H1 (cell line): ENCODE measurements at regions not wholly inside any gene's neighbourhood (a gene's known extent, or its start where the extent isn't known, plus 50 kb on each side); places are given as distances from the start of the nearest gene placed in this dataset.

Experiments used
- CTCF ChIA-PET: fragments of 300-600 bp; sonication (Branson Sonifier 250); formaldehyde crosslinking; loops from one replicate; lab custom pipeline; 2021; ENCODE audit not compliant: partially characterized antibody; lab: Charles Lee
- POLR2A ChIA-PET: fragments of 300-600 bp; sonication (Branson Sonifier 250); formaldehyde crosslinking; loops from one replicate; lab custom pipeline; 2021; ENCODE audit warnings: inconsistent platforms; ENCODE audit not compliant: partially characterized antibody; lab: Charles Lee
- DNase-seq, 2 experiments: peaks; one replicate each; pipeline versions ENCODE4 v3.0.0 to v3.0.0-alpha.2; 2010 to 2022; ENCODE audit warnings: low spot score in 2 of 2, low read depth in 1 of 2, mixed read lengths in 1 of 2
- FAIRE-seq: peaks from 2 replicates; lab custom pipeline; 2011; peaks lifted over from hg19 to GRCh38; lab: Jason Lieb, UNC
- H2AFZ ChIP-seq: 2 replicates; pipeline ENCODE4 v1.8.1; 2012; ENCODE audit warnings: low read length, inconsistent platforms
- H2AK5ac ChIP-seq: 2 replicates; pipeline ENCODE4 v1.6.1; 2013; ENCODE audit warnings: low read depth, low read length
- H2BK120ac ChIP-seq: replicated peaks from 2 replicates; pipeline ENCODE3; 2013; ENCODE audit warnings: low read depth, low read length, inconsistent platforms
- H2BK12ac ChIP-seq: 2 replicates; pipeline ENCODE4 v1.6.1; 2013; ENCODE audit warnings: low read depth, low read length
- H2BK15ac ChIP-seq: 2 replicates; pipeline ENCODE4 v1.6.1; 2013; ENCODE audit warnings: low read length
- H2BK20ac ChIP-seq: 2 replicates; pipeline ENCODE4 v1.6.1; 2013; ENCODE audit warnings: low read length
- H2BK5ac ChIP-seq: 2 replicates; pipeline ENCODE4 v1.6.1; 2013; ENCODE audit warnings: low read depth, low read length
- H3K14ac ChIP-seq: 2 replicates; pipeline ENCODE4 v1.6.1; 2013; ENCODE audit warnings: inconsistent platforms; ENCODE audit not compliant: insufficient read length
- H3K18ac ChIP-seq: 2 replicates; pipeline ENCODE4 v1.6.1; 2013; ENCODE audit warnings: low read length; ENCODE audit errors: extremely low read depth
- H3K23ac ChIP-seq: 2 replicates; pipeline ENCODE4 v1.6.1; 2013; ENCODE audit warnings: inconsistent platforms; ENCODE audit not compliant: insufficient read length
- H3K23me2 ChIP-seq: 2 replicates; pipeline ENCODE4 v1.6.1; 2013; ENCODE audit warnings: low read depth, low read length
- H3K27ac ChIP-seq: 2 replicates; pipeline ENCODE4 v1.6.1; 2011; ENCODE audit warnings: low read depth, low read length, inconsistent platforms
- H3K27me3 ChIP-seq, 4 experiments: replicated peaks in 1 of 4; 1 replicate in 1 of 4; 2 replicates in 3 of 4; pipeline versions ENCODE4 v1.6.1 to v1.8.1; 2011 to 2013; ENCODE audit warnings: low read length in 3 of 4, mild to moderate bottlenecking in 3 of 4, inconsistent platforms in 2 of 4, mixed read lengths in 2 of 4, moderate library complexity in 1 of 4; ENCODE audit not compliant: control insufficient read depth in 3 of 4, insufficient read depth in 3 of 4; ENCODE audit errors: extremely low read depth in 1 of 4
- H3K36me3 ChIP-seq, 4 experiments: 2 replicates each; pipeline versions ENCODE4 v1.6.1 to v1.8.1; 2011 to 2013; ENCODE audit warnings: mild to moderate bottlenecking in 4 of 4, low read length in 3 of 4, moderate library complexity in 2 of 4, control low read depth in 1 of 4, inconsistent platforms in 1 of 4; ENCODE audit not compliant: insufficient read depth in 4 of 4, control insufficient read depth in 2 of 4
- H3K4ac ChIP-seq: replicated peaks from 2 replicates; pipeline ENCODE3; 2013; ENCODE audit warnings: low read length, low read depth, mixed read lengths, inconsistent platforms; ENCODE audit not compliant: insufficient read length
- H3K4me1 ChIP-seq, 4 experiments: replicated peaks in 1 of 4; 1 replicate in 1 of 4; 2 replicates in 3 of 4; pipeline versions ENCODE4 v1.6.1 to v1.8.1; 2011 to 2013; ENCODE audit warnings: low read length in 3 of 4, inconsistent platforms in 2 of 4, mixed read lengths in 1 of 4; ENCODE audit not compliant: insufficient read depth in 4 of 4, control insufficient read depth in 3 of 4
- H3K4me2 ChIP-seq, 2 experiments: 2 replicates each; pipeline versions ENCODE4 v1.6.1 to v1.8.1; 2011 to 2013; ENCODE audit warnings: low read depth in 2 of 2, low read length in 2 of 2, control low read depth in 1 of 2, inconsistent platforms in 1 of 2, mild to moderate bottlenecking in 1 of 2; ENCODE audit not compliant: insufficient read depth in 1 of 2
- H3K4me3 ChIP-seq, 4 experiments: fragments of 200-600, 300-600 bp in 1 of 4; sonication (generic), shearing (Covaris generic), sonication (Bioruptor Twin) in 1 of 4; 2 replicates each; pipeline versions ENCODE4 v1.5.1 to v1.8.1; 2011 to 2016; ENCODE audit warnings: low read length in 4 of 4, low read depth in 3 of 4, control low read depth in 2 of 4, inconsistent platforms in 2 of 4, mild to moderate bottlenecking in 2 of 4, mixed read lengths in 1 of 4, moderate library complexity in 1 of 4; ENCODE audit not compliant: insufficient read depth in 2 of 4; ENCODE audit errors: extremely low read depth in 1 of 4
- H3K56ac ChIP-seq: replicated peaks from 2 replicates; pipeline ENCODE3; 2013; ENCODE audit warnings: low read depth, mild to moderate bottlenecking, mixed read lengths, low read length, inconsistent platforms; ENCODE audit not compliant: insufficient read length
- H3K79me1 ChIP-seq: 2 replicates; pipeline ENCODE4 v1.6.1; 2013; ENCODE audit warnings: low read depth, low read length, control low read depth
- H3K79me2 ChIP-seq, 2 experiments: 2 replicates each; pipeline versions ENCODE4 v1.6.1 to v1.8.1; 2012 to 2013; ENCODE audit warnings: low read length in 2 of 2, mild to moderate bottlenecking in 2 of 2, inconsistent platforms in 1 of 2; ENCODE audit not compliant: insufficient read depth in 2 of 2, control insufficient read depth in 1 of 2
- H3K9ac ChIP-seq, 4 experiments: replicated peaks in 1 of 4; 1 replicate in 1 of 4; 2 replicates in 3 of 4; pipeline versions ENCODE4 v1.6.1 to v1.8.1; 2011 to 2013; ENCODE audit warnings: low read depth in 3 of 4, low read length in 3 of 4, control low read depth in 2 of 4, mild to moderate bottlenecking in 2 of 4, moderate library complexity in 2 of 4, inconsistent platforms in 1 of 4; ENCODE audit errors: extremely low read depth in 1 of 4
- H3K9me3 ChIP-seq, 2 experiments: 2 replicates each; pipeline versions ENCODE4 v1.6.1 to v1.8.1; 2012 to 2013; ENCODE audit warnings: mild to moderate bottlenecking in 2 of 2, moderate library complexity in 2 of 2, control low read depth in 1 of 2, inconsistent platforms in 1 of 2, low read depth in 1 of 2, low read length in 1 of 2, mixed read lengths in 1 of 2; ENCODE audit not compliant: insufficient read depth in 2 of 2
- H4K20me1 ChIP-seq, 2 experiments: replicated peaks in 1 of 2; 2 replicates each; pipeline versions ENCODE3 to v1.8.1; 2011 to 2013; ENCODE audit warnings: inconsistent platforms in 2 of 2, low read length in 2 of 2, mild to moderate bottlenecking in 1 of 2; ENCODE audit not compliant: insufficient read depth in 2 of 2, control insufficient read depth in 1 of 2
- H4K5ac ChIP-seq: 2 replicates; pipeline ENCODE4 v1.6.1; 2013; ENCODE audit warnings: low read length, low read depth, mixed read lengths, inconsistent platforms; ENCODE audit not compliant: insufficient read length
- H4K8ac ChIP-seq: 2 replicates; pipeline ENCODE4 v1.8.0; 2013; ENCODE audit warnings: mild to moderate bottlenecking, moderate library complexity, low read length, inconsistent platforms; ENCODE audit not compliant: insufficient read depth; ENCODE audit errors: extremely low read depth
- H4K91ac ChIP-seq: replicated peaks from 2 replicates; pipeline ENCODE3; 2013; ENCODE audit warnings: low read length, mixed read lengths, inconsistent platforms; ENCODE audit not compliant: insufficient read length
- CHD2 ChIP-seq: IDR thresholded peaks from 2 replicates; pipeline ENCODE4 v1.6.1; 2012; ENCODE audit warnings: low read length, improper control_type of control experiment
- CREB1 ChIP-seq: IDR thresholded peaks from 2 replicates; pipeline ENCODE4 v1.6.1; 2012; ENCODE audit warnings: inconsistent platforms
- CTBP2 ChIP-seq: IDR thresholded peaks from 2 replicates; pipeline ENCODE4 v1.7.0; 2011; ENCODE audit warnings: borderline replicate concordance, mild to moderate bottlenecking, moderate library complexity, mixed read lengths, low read length; ENCODE audit not compliant: insufficient read depth, insufficient read length
- EP300 ChIP-seq, 2 experiments: IDR thresholded peaks; 1 replicate in 1 of 2; 2 replicates in 1 of 2; pipeline ENCODE4 v1.6.1; 2011 to 2012; ENCODE audit warnings: low read depth in 2 of 2, low read length in 2 of 2, mild to moderate bottlenecking in 2 of 2, borderline replicate concordance in 1 of 2, inconsistent platforms in 1 of 2, moderate library complexity in 1 of 2
- GABPA ChIP-seq: IDR thresholded peaks from 2 replicates; pipeline ENCODE4 v1.6.1; 2011; ENCODE audit warnings: mild to moderate bottlenecking, low read length, moderate library complexity, borderline replicate concordance; ENCODE audit not compliant: insufficient read depth
- RFX5 ChIP-seq: IDR thresholded peaks from 2 replicates; pipeline ENCODE4 v1.6.1; 2011; ENCODE audit warnings: low read depth, low read length, improper control_type of control experiment, borderline replicate concordance
- RXRA ChIP-seq: IDR thresholded peaks from 2 replicates; pipeline ENCODE4 v1.6.1; 2011; ENCODE audit warnings: low read depth, mild to moderate bottlenecking, low read length, moderate library complexity; ENCODE audit not compliant: insufficient read depth
- SAP30 ChIP-seq: fragments of 300-600 bp; sonication (generic); IDR thresholded peaks from 2 replicates; pipeline ENCODE4 v1.7.1; 2012; ENCODE audit warnings: low read length, moderate library complexity, mild to moderate bottlenecking, inconsistent platforms; ENCODE audit not compliant: insufficient read depth, insufficient replicate concordance
- SRF ChIP-seq: IDR thresholded peaks from 2 replicates; pipeline ENCODE4 v1.6.1; 2011; ENCODE audit warnings: mild to moderate bottlenecking, low read depth, low read length, moderate library complexity
- TAF1 ChIP-seq: IDR thresholded peaks from 2 replicates; pipeline ENCODE4 v1.6.1; 2011; ENCODE audit warnings: mild to moderate bottlenecking, low read depth, low read length
- TBP ChIP-seq: IDR thresholded peaks from 2 replicates; pipeline ENCODE4 v1.6.1; 2011; ENCODE audit warnings: low read depth, low read length, improper control_type of control experiment
- TCF12 ChIP-seq: IDR thresholded peaks from 2 replicates; pipeline ENCODE4 v1.6.1; 2011; ENCODE audit warnings: low read depth, mild to moderate bottlenecking, low read length
- TEAD4 ChIP-seq: IDR thresholded peaks from 2 replicates; pipeline ENCODE4 v1.6.1; 2012; ENCODE audit warnings: low read depth, low read length, inconsistent platforms, mixed read lengths
- WGBS, 2 experiments: shearing (Covaris generic) in 1 of 2; methylation state at CpG; one replicate each; pipeline versions ENCODE4 v1.1.6 to v1.1.7; 2013 to 2015; ENCODE audit warnings: low lambda C conversion rate in 2 of 2, mixed read lengths in 2 of 2, inconsistent platforms in 1 of 2, low coverage in 1 of 2, missing lambda C conversion rate in 1 of 2; ENCODE audit not compliant: insufficient replicate concordance in 2 of 2, insufficient coverage in 1 of 2, insufficient read length in 1 of 2; ENCODE audit errors: extremely low coverage in 1 of 2, missing lambda C conversion rate in 1 of 2; 5-methylcytosine and 5-hydroxymethylcytosine counted together
- TF ChIP-seq, protein P1 (sequence below): IDR thresholded peaks from 2 replicates; pipeline ENCODE4 v1.6.1; 2012; ENCODE audit warnings: low read length, inconsistent platforms

DNA sequence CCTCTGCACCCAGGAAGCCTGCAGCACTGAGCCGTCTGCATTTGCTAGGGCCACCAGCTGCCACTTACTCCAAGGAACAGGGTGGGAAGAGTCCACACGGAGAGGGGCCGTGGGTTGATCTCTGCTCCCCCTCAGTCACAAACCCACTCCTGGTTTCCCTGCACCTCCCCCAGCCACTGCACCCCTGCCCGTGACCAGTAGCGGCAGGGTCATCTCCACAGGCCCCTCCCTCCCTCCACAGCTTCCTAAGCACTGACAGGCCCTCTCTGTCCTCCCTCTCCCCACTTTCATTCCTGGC lies 75.2 kb downstream of the RBFOX3 start:
- Histone ChIP-seq H2BK15ac (no peak overlapping the region), H4K8ac (no peak overlapping the region), H3K4me1 (peaks cover 3 to 14% (median 8%) of the 10 kb centered on the region in 4 experiments), H3K18ac (no peak overlapping the region; the same call in 1 of the 2 replicates), H3K27me3 (no peaks in the 10 kb centered on the region), H3K79me1 (no peaks in the 10 kb centered on the region), H3K4me3 (no peak overlapping the region), H3K36me3 (no peaks in the 10 kb centered on the region), H3K23ac (no peak overlapping the region), H3K9me3 (no peaks in the 10 kb centered on the region), H2BK120ac (no peak overlapping the region), H3K56ac (no peak overlapping the region), H2AK5ac (no peak overlapping the region), H3K27ac (no peak overlapping the region), H3K79me2 (no peaks in the 10 kb centered on the region), H2BK20ac (no peak overlapping the region), H4K5ac (no peak overlapping the region), H3K14ac (no peak overlapping the region), H3K4ac (no peak overlapping the region), H3K23me2 (no peaks in the 10 kb centered on the region), H2BK12ac (no peak overlapping the region; the same call in 1 of the 2 replicates), H2AFZ (no peak overlapping the region), H4K91ac (no peak overlapping the region), H4K20me1 (peaks cover 0 to 2% of the 10 kb centered on the region in 2 experiments), H3K4me2 (no peak overlapping the region), H2BK5ac (no peak overlapping the region), H3K9ac (no peak overlapping the region)
- CTCF ChIA-PET, result interaction anchor here (1.0 to 1.8 kb wide), 2 partner anchors 12 to 448 kb away, joined by 3 to 4 read pairs; no protein-coding TSS in a partner anchor
- DNase-seq, result no peak
- 92% methylated on average over 5 of the region's 5 CpGs; no CpG with 5 or more reads in 1 of the 2 experiments for WGBS, 2 experiments
- POLR2A ChIA-PET, result no interaction called here
- no peak for FAIRE-seq
- TF ChIP-seq CREB1 (no peak), TCF12 (no peak), CHD2 (no peak), SAP30 (no peak), TBP (no peak), RFX5 (no peak), TAF1 (no peak), RXRA (no peak), GABPA (no peak), CTBP2 (no peak), SRF (no peak), EP300 (IDR thresholded peaks at IDR 0.05; ENCODE audit: borderline replicate concordance in 1 of 2, low read depth in 2 of 2, low read length in 2 of 2) (no peak), TEAD4 (no peak)
- TF ChIP-seq, protein P1, sequence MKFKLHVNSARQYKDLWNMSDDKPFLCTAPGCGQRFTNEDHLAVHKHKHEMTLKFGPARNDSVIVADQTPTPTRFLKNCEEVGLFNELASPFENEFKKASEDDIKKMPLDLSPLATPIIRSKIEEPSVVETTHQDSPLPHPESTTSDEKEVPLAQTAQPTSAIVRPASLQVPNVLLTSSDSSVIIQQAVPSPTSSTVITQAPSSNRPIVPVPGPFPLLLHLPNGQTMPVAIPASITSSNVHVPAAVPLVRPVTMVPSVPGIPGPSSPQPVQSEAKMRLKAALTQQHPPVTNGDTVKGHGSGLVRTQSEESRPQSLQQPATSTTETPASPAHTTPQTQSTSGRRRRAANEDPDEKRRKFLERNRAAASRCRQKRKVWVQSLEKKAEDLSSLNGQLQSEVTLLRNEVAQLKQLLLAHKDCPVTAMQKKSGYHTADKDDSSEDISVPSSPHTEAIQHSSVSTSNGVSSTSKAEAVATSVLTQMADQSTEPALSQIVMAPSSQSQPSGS, result no peak
